Astrocyte (in vitro differentiated cells and primary cell): ENCODE measurements at regions not wholly inside any gene's neighbourhood (a gene's known extent, or its start where the extent isn't known, plus 50 kb on each side); places are given as distances from the start of the nearest gene placed in this dataset.
"Not testable (repeated sequence)": the region's sequence is repeated elsewhere in the genome, so short reads cannot be mapped to it uniquely, and the experiment has no call there.

Experiments used
- EZH2 ChIP-seq: IDR thresholded peaks from 2 replicates; pipeline ENCODE4 v1.6.1; 2012; ENCODE audit warnings: mild to moderate bottlenecking, low read length, inconsistent platforms; ENCODE audit not compliant: insufficient read depth
- TF ChIP-seq, protein P1 (sequence below): IDR thresholded peaks from 2 replicates; pipeline ENCODE4 v1.5.1; 2011; ENCODE audit warnings: low read depth, mild to moderate bottlenecking, inconsistent platforms, low read length, moderate library complexity; ENCODE audit not compliant: insufficient read depth

DNA sequence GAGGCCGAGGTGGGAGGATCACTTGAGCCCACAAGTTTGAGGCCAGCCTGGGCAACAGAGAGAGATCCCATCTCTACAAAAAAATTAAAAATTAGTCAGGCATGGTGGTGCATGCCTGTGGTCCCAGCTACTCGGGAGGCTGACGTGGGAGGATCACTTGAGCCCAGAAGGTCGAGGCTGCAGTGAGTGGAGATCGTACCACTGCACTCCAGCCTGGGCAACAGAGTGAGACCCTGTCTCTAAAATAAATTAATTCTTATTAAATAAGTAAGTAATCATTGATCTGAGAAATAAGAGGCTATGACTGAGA is 452.6 kb downstream of the SOX9 start:
- TF ChIP-seq, protein P1, sequence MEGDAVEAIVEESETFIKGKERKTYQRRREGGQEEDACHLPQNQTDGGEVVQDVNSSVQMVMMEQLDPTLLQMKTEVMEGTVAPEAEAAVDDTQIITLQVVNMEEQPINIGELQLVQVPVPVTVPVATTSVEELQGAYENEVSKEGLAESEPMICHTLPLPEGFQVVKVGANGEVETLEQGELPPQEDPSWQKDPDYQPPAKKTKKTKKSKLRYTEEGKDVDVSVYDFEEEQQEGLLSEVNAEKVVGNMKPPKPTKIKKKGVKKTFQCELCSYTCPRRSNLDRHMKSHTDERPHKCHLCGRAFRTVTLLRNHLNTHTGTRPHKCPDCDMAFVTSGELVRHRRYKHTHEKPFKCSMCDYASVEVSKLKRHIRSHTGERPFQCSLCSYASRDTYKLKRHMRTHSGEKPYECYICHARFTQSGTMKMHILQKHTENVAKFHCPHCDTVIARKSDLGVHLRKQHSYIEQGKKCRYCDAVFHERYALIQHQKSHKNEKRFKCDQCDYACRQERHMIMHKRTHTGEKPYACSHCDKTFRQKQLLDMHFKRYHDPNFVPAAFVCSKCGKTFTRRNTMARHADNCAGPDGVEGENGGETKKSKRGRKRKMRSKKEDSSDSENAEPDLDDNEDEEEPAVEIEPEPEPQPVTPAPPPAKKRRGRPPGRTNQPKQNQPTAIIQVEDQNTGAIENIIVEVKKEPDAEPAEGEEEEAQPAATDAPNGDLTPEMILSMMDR, result not testable (repeated sequence)
- TF ChIP-seq EZH2, result not testable (repeated sequence)
